Body of pancreas (tissue), 4 donors: ENCODE measurements at regions not wholly inside any gene's neighbourhood (a gene's known extent, or its start where the extent isn't known, plus 50 kb on each side); places are given as distances from the start of the nearest gene placed in this dataset.

ENCODE experiments used
- POLR2A ChIP-seq, 3 donors: fragments of 450-650 bp; IDR thresholded peaks; one replicate each; pipeline ENCODE4 v1.6.1; 2016; ENCODE audit warnings: antibody characterized with exemption in 3 of 3, mild to moderate bottlenecking in 2 of 3
- TF ChIP-seq, protein P1 (sequence below), 7 experiments: fragments of 450-650 bp in 4 of 7; fragments of 200-600 bp in 3 of 7; sonication (generic) in 3 of 7; IDR thresholded peaks; one replicate each; pipeline ENCODE4 v1.5.1; 2016 to 2019; ENCODE audit warnings: antibody characterized with exemption in 7 of 7

DNA sequence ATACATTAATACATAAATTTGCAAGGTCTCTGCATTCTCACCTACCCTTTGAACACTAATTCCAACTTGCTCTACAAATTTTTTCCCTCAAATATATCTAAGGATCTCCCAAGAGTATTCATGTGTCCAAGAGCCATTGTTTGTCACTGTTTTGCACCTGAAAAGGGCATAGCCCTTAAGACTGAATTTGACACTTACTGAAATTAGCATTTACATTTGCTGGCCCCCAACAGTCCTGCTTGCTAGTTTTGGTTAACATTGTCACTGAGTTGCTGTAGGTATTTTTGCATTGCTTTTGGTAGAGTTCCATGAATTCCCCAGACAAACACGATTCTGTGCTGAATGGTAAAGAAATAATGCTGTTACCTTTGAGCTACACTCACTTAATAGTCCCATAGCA, 57.3 kb downstream of the KCNA4 start:
- TF ChIP-seq POLR2A (IDR thresholded peaks at IDR 0.05) = no peak
- TF ChIP-seq, protein P1, sequence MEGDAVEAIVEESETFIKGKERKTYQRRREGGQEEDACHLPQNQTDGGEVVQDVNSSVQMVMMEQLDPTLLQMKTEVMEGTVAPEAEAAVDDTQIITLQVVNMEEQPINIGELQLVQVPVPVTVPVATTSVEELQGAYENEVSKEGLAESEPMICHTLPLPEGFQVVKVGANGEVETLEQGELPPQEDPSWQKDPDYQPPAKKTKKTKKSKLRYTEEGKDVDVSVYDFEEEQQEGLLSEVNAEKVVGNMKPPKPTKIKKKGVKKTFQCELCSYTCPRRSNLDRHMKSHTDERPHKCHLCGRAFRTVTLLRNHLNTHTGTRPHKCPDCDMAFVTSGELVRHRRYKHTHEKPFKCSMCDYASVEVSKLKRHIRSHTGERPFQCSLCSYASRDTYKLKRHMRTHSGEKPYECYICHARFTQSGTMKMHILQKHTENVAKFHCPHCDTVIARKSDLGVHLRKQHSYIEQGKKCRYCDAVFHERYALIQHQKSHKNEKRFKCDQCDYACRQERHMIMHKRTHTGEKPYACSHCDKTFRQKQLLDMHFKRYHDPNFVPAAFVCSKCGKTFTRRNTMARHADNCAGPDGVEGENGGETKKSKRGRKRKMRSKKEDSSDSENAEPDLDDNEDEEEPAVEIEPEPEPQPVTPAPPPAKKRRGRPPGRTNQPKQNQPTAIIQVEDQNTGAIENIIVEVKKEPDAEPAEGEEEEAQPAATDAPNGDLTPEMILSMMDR (IDR thresholded peaks at IDR 0.05) = no peak
